Activated naive CD8-positive, alpha-beta T cell treated with anti-CD3 and anti-CD28 coated beads, Interleukin-2, amount 10 ng/mL, durations not matched to agents 7 days and 5 days (primary cell): ENCODE measurements at regions not wholly inside any gene's neighbourhood (a gene's known extent, or its start where the extent isn't known, plus 50 kb on each side); places are given as distances from the start of the nearest gene placed in this dataset.
"Not testable (repeated sequence)": the region's sequence is repeated elsewhere in the genome, so short reads cannot be mapped to it uniquely, and the experiment has no call there.

Experiments
- ATAC-seq: fragments of 150-1000 bp; cut with Tn5 transposase; one replicate; pipeline ENCODE4 v1.10.0; 2021; ENCODE audit warnings: low read depth, moderate library complexity
- POLR2A ChIA-PET: fragments of 350-600 bp; sonication (Branson Sonifier 250); formaldehyde crosslinking; loops from one replicate; lab custom pipeline; 2021; ENCODE audit warnings: antibody characterized with exemption; lab: Charles Lee
- DNase-seq: peaks from one replicate; pipeline ENCODE4 v3.0.0; 2021
- H3K27ac Mint-ChIP-seq: one replicate; pipeline ENCODE4 v1.8.0; 2022; ENCODE audit warnings: mild to moderate bottlenecking, mixed read lengths
- H3K27me3 Mint-ChIP-seq: one replicate; pipeline ENCODE4 v1.8.0; 2022; ENCODE audit warnings: mild to moderate bottlenecking, moderate library complexity, mixed read lengths
- H3K36me3 Mint-ChIP-seq: one replicate; pipeline ENCODE4 v1.8.0; 2021; ENCODE audit warnings: mild to moderate bottlenecking, mixed read lengths
- H3K4me1 Mint-ChIP-seq: one replicate; pipeline ENCODE4 v1.8.0; 2021; ENCODE audit warnings: mixed read lengths
- H3K4me3 Mint-ChIP-seq: one replicate; pipeline ENCODE4 v1.8.0; 2022; ENCODE audit warnings: mild to moderate bottlenecking, moderate library complexity, mixed read lengths
- H3K9me3 Mint-ChIP-seq: one replicate; pipeline ENCODE4 v1.8.0; 2021; ENCODE audit warnings: mixed read lengths

DNA sequence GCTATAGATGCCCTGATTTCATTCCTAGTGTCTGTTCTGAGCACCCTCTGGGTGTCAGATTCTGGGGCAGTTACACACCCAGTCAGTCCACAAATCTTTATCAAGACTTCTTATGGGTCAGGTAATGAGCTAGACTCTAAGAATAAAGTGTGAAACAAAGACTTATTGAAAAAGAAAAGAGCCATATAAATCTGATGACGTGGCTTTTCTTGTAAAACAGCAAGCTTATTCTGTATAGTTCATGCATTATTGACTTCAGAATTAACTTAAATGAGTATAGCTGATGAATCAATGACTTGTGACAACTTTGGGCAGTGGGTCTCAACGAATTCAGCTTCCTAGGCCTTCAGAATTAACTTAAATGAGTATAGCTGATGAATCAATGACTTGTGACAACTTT, 1527.5 kb downstream of the TBC1D22A start:
- H3K27ac Mint-ChIP-seq, H3K4me3 Mint-ChIP-seq, DNase-seq, ATAC-seq, POLR2A ChIA-PET, H3K9me3 Mint-ChIP-seq, H3K27me3 Mint-ChIP-seq, H3K36me3 Mint-ChIP-seq, H3K4me1 Mint-ChIP-seq: not testable (repeated sequence)

DNA sequence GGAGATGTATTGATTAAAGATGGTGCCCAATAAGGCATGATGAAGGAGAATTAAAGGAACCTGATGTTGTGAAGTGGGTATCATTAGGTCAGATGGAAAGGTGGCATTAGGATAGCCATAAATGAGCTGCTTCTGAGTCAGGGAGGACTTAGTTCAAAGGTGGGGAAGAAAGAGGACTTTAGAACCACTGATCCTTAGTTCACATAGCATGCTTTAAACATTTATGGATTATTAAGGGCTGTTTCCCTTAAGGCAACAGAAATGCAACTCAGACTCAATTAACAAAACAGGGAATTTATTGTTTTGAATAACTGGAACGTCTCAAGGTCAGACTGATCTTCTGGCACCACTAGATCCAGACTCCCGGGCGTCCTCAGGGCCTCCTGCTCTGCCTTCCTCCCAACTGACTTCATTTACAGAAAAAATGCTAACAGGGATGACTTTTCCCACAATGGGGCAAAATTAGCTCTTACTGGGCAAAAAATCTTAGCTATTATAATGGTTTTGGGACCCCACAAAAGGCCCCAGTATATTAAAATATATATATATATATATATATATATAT, 1526.0 kb downstream of the TBC1D22A start:
- no peak overlapping the region for H3K27ac Mint-ChIP-seq
- no peaks in the 10 kb centered on the region for H3K4me1 Mint-ChIP-seq
- ATAC-seq (no peak), DNase-seq (no peak)
- peaks cover 1% of the 10 kb centered on the region for H3K9me3 Mint-ChIP-seq
- no peaks in the 10 kb centered on the region for H3K36me3 Mint-ChIP-seq
- POLR2A ChIA-PET, result no interaction called here
- no peaks in the 10 kb centered on the region for H3K27me3 Mint-ChIP-seq
- H3K4me3 Mint-ChIP-seq, result no peak overlapping the region

DNA sequence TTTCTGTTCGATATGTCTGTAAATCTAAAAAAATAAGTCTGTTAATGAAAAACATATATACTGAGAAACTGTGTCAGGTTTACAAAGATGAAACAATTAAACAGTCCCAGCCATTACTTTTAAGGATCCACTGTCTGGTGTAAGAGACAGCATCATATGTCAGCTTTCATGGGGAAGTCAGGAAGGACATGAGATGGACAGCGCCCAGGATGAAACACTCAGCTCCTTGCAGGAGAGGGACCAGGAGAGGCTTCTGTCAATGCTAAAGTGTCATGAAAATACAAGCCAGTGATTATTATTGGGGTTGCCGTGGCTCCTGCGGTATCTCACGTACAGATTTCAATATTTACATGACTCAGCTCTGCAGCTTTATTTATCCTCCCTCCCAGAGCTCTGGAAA, 1524.6 kb downstream of the TBC1D22A start:
- Mint-ChIP-seq H3K4me3 (no peak overlapping the region), H3K27me3 (peaks cover 2% of the 10 kb centered on the region), H3K9me3 (peaks cover 1% of the 10 kb centered on the region), H3K27ac (no peak overlapping the region), H3K36me3 (no peaks in the 10 kb centered on the region), H3K4me1 (no peaks in the 10 kb centered on the region)
- DNase-seq (no peak), ATAC-seq (no peak)
- POLR2A ChIA-PET, result no interaction called here

DNA sequence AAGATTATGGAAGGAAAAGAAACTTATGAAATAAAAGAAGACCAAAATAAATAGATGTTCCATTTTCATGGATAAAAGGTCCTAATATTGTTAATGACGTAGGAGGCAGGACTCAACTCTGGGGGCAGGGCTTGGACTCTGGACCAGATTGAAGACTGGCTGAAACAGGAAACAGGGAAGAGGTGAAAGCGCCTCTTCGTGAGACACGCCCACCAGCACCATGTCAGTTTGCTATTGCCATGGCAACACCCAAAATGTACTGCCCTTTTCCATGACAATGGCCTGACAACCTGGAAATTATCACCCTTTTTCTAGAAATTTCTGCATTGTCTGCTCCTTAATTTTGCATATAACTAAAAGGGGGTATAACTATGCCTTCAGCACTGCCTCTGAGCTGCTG, 1522.2 kb downstream of the TBC1D22A start:
- DNase-seq (no peak), ATAC-seq (no peak)
- Mint-ChIP-seq H3K9me3 (peaks cover 1% of the 10 kb centered on the region), H3K27ac (no peak overlapping the region), H3K36me3 (no peaks in the 10 kb centered on the region), H3K27me3 (peaks cover 9% of the 10 kb centered on the region), H3K4me3 (no peak overlapping the region), H3K4me1 (no peaks in the 10 kb centered on the region)
- POLR2A ChIA-PET, result no interaction called here

DNA sequence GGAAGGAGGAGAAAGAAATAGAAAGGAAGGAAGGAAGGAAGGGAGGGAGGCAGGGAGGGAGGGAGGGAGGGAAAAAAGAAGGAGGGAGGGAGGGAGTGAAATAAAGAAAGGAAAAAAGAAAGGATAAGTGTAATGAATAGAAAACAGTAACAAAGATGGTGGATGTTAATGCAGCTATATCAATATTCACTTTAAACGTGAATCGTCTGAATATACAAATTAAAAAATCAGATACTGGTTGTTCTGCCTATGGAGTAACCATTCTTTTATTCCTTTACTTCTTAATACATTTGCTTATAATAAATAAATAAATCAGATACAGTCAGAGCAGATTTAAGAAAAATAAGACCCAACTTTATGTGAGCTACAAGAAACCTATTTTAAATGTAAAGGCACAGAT, 1520.4 kb downstream of the TBC1D22A start:
- Mint-ChIP-seq H3K27ac (no peak overlapping the region), H3K27me3 (peaks cover 16% of the 10 kb centered on the region), H3K9me3 (no peaks in the 10 kb centered on the region), H3K4me3 (no peak overlapping the region), H3K36me3 (no peaks in the 10 kb centered on the region), H3K4me1 (no peaks in the 10 kb centered on the region)
- no peak for ATAC-seq
- POLR2A ChIA-PET, result no interaction called here
- DNase-seq, result no peak

DNA sequence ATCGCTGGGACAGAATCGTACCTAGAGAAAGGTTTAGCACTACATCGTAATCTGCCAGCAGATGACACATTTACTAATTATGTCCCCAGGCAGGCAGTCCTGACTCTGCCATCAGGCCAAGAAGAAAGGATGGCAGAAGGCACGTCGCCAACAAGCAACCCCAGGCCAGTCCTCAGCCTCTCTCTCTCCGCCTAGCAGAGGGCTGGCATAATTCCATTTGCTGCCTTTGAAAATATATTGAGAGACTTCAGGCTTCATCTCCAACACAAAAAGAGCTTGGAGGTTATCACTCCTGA, 1517.0 kb downstream of the TBC1D22A start:
- Mint-ChIP-seq H3K9me3 (no peaks in the 10 kb centered on the region), H3K27me3 (peaks cover 16% of the 10 kb centered on the region), H3K4me1 (no peaks in the 10 kb centered on the region), H3K4me3 (no peak overlapping the region), H3K36me3 (no peaks in the 10 kb centered on the region), H3K27ac (no peak overlapping the region)
- POLR2A ChIA-PET, result no interaction called here
- DNase-seq (no peak), ATAC-seq (no peak)

DNA sequence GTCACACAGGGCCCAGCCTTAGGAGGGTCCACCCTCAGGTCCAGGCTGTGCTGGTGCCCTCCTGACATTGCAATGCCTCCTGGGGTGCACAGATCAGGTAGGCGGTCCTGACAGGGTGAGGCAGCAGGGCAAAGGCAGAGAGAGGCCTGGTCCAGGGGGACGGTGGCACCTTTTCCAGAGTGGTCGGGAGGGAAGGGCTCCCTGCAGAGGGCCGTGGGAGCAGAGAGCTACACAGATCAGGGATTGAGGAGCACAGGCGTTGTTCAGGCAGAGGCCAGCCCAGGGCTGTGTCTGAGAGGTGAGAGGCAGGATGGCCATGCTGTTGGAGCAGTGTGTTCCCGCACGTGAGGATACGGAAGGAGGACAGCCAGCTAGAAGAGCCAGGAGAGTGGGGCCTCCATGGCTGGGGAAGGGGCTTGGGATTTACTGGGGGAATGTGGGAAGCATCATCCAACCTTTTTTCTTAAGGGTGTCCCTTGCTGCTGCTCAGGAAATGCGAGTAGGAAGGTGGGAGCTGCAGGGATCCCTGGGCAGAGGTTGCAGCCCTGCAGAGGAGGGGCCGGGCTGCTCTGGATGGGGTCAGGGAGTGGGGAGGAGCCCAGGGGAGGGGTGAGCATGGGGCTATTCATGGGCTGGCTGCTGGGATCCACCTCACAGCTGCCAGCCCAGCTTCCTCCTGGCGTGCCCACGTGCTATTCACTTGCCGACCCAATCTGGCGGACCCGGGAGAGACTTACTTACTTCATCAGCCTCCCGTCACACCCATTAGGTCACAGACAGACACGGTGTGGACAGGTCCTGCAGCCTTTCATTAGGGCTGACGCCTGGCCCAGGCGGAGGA, 1516.4 kb downstream of the TBC1D22A start:
- POLR2A ChIA-PET, result no interaction called here

DNA sequence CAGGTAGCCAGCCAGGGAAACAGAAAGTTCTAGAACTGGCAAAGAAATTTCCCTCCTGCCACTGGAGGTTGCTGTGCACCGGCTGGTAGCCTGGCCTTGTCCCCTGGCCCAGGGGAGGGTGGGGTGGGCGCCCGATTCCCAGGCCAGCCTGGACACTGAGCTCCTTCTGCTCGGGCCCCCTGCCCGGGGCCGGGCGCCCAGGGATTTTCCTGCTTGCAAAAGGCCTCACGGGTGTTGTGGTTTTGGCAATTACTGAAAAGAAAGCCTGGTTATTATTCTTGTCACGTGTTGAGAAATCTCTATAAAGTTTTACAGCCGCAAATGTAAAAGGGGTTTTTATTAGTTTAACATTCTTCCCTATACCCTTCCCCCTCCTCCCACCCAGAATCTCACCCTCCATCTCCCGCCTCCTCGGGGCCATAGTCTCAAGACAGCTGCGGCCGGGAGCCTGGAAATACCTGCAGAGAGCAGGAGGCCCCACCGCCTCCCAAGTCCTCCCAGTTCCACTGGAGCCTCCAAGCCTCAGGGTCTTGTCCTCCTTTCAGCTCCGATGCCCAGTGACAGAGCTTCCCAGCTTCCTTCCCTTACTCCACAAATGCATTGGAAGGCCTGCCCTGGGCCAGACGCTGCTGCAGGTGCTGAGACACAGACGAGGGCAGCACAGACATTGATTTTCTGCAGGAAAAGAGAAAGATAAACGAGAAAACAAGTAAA, 1515.6 kb downstream of the TBC1D22A start:
- no peaks in the 10 kb centered on the region for H3K4me1 Mint-ChIP-seq
- POLR2A ChIA-PET, result no interaction called here
- ATAC-seq (no peak), DNase-seq (no peak)
- H3K4me3 Mint-ChIP-seq, result no peak overlapping the region
- no peaks in the 10 kb centered on the region for H3K9me3 Mint-ChIP-seq
- H3K27ac Mint-ChIP-seq, result no peak overlapping the region
- H3K27me3 Mint-ChIP-seq, result peaks cover 16% of the 10 kb centered on the region
- no peaks in the 10 kb centered on the region for H3K36me3 Mint-ChIP-seq

More for the DNA sequence above, 1516.4 kb downstream of the TBC1D22A start:
- H3K9me3 Mint-ChIP-seq, result no peaks in the 10 kb centered on the region
- no peaks in the 10 kb centered on the region for H3K36me3 Mint-ChIP-seq
- DNase-seq (no peak), ATAC-seq (no peak)
- H3K4me1 Mint-ChIP-seq, result no peaks in the 10 kb centered on the region
- H3K27me3 Mint-ChIP-seq, result peaks cover 16% of the 10 kb centered on the region
- H3K4me3 Mint-ChIP-seq, result no peak overlapping the region
- no peak overlapping the region for H3K27ac Mint-ChIP-seq

DNA sequence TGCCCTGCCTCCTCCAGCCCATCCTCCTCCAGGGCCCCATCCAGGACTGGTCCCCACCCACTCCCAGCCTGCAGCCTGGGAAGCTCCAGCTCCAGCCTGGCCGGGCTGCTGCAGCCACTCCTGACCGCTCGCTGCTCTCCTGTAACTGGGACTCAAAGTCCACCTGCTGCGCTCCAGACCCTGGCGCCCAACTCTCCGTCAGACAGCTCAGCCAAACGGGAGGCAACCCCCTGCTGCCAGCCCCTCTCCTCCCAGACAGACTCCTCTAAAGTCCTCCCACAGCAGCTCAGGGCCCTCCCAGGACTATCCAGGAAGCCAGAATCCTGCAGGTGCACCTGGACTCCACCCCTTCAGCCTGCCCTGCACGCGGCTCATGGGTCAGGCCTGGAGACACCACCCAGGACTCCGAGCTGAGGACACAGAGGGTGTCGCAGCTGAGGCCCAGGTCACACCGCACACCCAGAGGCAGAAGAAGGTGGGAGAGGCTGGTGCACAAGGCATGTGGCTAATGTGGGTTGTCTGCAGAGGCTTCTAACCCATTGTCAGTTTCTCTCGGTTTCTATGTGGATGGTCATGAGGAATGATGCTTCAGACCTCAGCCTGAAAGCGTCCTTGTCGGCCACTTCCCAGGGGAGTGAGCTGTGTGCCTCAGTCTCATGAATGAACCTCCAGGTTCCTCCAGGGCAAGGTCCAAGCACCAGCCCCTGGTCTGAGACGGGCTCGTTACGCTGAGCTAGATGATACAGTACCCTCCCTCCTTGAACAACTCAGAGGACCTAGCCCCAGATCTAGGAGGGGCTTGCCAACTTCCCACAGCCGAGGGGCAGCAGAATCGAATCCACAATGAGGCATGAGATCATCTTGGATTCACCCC, 1514.8 kb downstream of the TBC1D22A start:
- Mint-ChIP-seq H3K9me3 (no peaks in the 10 kb centered on the region), H3K36me3 (no peaks in the 10 kb centered on the region), H3K27me3 (peaks cover 16% of the 10 kb centered on the region), H3K4me3 (no peak overlapping the region), H3K4me1 (no peaks in the 10 kb centered on the region), H3K27ac (no peak overlapping the region)
- DNase-seq (no peak), ATAC-seq (no peak)
- POLR2A ChIA-PET, result no interaction called here

DNA sequence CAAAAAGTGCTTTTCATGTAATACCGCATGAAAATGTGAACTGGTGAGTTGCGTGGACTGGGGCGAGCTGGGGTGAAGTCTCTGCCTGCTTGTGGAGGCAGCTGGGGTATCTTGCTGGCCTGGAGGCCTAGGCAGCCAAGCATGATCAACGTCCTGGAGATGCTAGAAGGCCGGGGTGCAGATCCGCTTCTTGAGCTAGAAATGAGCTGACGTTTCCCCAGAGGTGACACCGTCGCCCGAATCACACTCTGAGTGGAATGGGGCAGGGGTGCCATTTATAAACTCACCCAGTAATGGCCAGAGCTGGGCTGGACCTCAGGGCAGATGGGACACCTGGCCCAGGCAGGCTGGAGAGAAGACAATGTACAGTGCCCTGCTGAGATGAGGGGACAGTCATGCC, 1513.0 kb downstream of the TBC1D22A start:
- Mint-ChIP-seq H3K9me3 (no peaks in the 10 kb centered on the region), H3K27ac (no peak overlapping the region), H3K4me1 (no peaks in the 10 kb centered on the region), H3K27me3 (peaks cover 10% of the 10 kb centered on the region), H3K36me3 (no peaks in the 10 kb centered on the region), H3K4me3 (no peak overlapping the region)
- ATAC-seq (no peak), DNase-seq (no peak)
- POLR2A ChIA-PET, result no interaction called here

DNA sequence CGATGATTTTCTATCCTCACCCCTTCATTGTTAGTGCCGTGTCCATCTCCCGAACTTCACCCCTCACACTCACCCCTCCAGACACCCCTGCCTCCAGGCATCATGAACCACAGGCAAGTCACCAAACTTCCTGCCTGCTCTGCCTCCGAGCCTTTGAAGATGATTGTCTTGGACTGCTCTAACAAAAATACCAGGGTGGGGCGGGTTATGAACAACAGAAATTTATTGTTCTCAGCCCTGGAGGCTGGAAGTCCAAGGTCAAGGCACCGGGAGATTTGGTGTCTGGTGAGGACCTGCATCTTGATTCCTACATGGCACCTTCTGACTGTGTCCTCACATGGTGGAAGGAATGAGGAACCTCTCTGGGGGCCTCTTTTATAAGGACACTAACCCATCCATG, 1508.3 kb downstream of the TBC1D22A start:
- no peak overlapping the region for H3K4me3 Mint-ChIP-seq
- no peaks in the 10 kb centered on the region for H3K4me1 Mint-ChIP-seq
- no peaks in the 10 kb centered on the region for H3K9me3 Mint-ChIP-seq
- peaks cover 5% of the 10 kb centered on the region for H3K27me3 Mint-ChIP-seq
- DNase-seq (no peak), ATAC-seq (no peak)
- H3K27ac Mint-ChIP-seq, result no peak overlapping the region
- POLR2A ChIA-PET, result no interaction called here
- no peaks in the 10 kb centered on the region for H3K36me3 Mint-ChIP-seq

DNA sequence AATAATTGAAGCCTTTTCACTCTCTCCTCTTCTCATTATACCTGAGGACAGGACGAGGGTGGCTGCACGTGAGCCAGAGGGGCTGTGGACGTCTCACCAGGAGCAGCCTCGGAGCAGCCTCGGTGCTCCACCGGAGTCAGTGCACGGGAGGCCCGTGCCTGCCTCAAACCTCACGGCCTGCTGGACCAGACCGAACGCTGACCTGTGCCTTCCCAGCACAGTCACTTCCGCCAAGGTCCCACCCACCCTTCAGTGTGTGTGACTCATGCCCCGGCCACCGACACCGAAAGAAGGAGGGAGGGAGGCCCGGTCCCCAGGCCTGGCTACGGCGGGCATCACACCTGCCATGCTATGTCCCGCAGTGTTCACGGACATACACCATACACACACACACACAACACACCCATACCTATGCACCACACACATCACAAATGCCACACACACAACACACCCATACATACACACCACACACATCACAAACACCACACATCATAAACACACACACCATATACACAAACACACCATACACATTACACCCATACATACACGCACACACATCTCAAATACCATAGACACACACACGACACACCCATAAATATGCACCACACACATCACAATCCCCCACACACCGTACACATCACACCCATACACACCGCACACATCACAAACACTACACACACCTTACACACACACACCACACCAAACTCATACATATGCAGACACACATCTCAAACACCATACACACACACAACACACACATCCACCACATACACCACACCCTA, 1506.5 kb downstream of the TBC1D22A start:
- POLR2A ChIA-PET, result no interaction called here
- H3K27ac Mint-ChIP-seq, result no peak overlapping the region
- peaks cover 5% of the 10 kb centered on the region for H3K27me3 Mint-ChIP-seq
- no peak overlapping the region for H3K4me3 Mint-ChIP-seq
- DNase-seq, result no peak
- no peak for ATAC-seq
- no peaks in the 10 kb centered on the region for H3K36me3 Mint-ChIP-seq
- no peaks in the 10 kb centered on the region for H3K9me3 Mint-ChIP-seq
- no peaks in the 10 kb centered on the region for H3K4me1 Mint-ChIP-seq

DNA sequence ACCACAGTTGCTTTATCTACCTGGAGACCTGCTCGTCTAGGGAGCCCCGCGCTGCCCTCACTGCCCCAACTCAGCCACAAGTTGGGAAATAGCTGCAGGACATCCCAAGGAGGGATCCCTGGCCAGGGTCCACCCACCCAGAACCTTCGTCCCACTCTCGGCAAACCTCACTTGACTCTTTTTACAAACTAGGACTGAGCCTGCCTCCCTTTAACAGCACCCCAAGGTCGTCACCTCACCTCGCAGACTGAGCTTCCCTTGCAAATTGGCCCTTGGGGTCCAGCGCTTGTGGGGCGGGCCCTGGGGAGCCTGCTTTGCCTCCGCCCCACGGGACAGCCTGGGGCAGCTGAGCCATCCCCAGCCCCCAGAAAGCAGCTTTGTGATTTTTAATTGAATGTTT, 1505.8 kb downstream of the TBC1D22A start:
- DNase-seq (no peak), ATAC-seq (no peak)
- no peaks in the 10 kb centered on the region for H3K4me1 Mint-ChIP-seq
- POLR2A ChIA-PET, result no interaction called here
- H3K27me3 Mint-ChIP-seq, result peaks cover 5% of the 10 kb centered on the region
- H3K9me3 Mint-ChIP-seq, result no peaks in the 10 kb centered on the region
- H3K36me3 Mint-ChIP-seq, result no peaks in the 10 kb centered on the region
- H3K4me3 Mint-ChIP-seq, result no peak overlapping the region
- H3K27ac Mint-ChIP-seq, result no peak overlapping the region
